CD4-positive, alpha-beta T cell treated with Interleukin-6 at 100 ng/mL for 8 hours (primary cell): ENCODE measurements at regions not wholly inside any gene's neighbourhood (a gene's known extent, or its start where the extent isn't known, plus 50 kb on each side); places are given as distances from the start of the nearest gene placed in this dataset.

Experiments
- DNase-seq: peaks from one replicate; pipeline ENCODE4 v3.0.0-alpha.2; 2020; ENCODE audit warnings: mixed read lengths, low spot score

DNA sequence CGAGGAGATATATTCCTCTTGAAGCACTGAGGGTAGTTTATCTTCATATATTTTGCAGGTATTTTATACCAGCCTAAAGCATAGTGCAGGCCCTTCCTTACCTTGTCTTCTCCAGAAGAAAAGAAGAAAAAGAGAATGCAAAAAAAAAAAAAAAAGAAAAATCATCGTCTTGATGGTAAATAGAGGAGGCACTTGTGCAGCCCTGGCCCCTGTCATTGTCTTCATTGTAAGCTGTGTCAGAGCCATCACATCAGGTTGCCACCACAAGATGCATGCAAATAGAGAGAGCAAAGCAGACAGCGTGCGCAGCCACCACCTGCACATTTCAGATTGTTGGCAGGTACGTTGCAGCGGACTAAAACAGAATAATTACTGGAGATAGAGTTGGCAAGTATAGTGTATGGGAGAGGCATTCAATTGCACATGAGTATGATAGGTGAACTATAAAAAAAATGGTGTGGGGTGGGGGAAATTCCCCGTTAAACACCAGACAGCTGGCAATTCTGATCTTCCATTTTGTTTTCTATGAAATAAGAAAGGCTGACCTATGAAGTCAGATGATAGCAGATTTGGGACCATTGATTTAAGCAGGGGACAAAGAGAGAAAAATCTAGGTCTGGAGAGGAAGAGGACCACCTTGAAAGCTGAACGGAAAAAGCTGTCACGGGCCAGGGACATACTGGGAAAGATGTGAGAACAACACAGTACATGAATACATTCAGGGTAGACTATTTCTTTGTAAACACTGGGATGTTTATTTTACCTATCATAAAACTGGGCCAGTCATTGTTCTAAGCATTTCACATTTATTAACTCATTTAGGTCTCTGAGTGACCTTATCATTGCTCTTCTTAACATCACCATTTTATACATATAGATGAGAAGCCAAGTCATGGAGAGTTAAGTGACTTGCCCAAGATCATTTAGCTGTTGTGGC is 306.3 kb upstream of the SP8 start:
- DNase-seq = no peak

DNA sequence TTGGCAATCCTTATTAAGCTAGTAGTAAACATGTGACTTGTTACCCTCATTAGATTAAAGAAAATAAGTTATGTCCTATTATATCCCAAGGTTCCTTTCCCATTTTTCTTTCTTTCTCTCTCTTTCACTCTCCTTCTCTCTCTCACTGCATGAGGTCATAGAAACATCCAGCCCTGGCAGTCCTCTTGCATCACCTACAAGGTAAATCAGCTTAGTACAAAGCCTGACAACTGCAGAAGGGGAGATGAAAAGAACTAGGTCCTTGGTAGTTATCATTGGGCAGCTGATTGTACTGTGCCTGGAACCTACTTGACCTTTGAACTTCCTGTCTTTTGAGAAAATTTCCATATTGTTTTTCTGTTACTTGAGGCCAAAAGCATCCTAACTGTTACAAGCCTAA is 307.9 kb upstream of the SP8 start:
- no peak for DNase-seq

DNA sequence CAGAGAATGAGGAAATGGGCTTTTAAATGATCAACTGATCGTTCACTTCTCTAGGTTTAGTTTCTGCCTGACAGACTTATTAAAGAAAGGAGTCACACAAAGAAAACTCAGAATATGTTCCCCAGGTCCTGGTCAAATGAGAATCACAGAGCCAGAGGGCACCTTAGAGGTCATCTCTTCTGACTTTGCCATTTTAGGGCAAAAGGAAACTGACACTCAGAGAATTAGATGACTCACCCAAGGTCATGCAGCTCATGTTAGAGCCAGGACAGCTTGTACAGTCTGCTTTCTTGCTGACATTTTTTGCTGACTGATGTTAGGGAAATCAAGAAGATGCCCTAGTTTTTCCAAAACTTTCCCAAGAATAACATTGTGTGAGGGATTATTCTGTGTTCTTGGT is 312.7 kb upstream of the SP8 start:
- no peak for DNase-seq

DNA sequence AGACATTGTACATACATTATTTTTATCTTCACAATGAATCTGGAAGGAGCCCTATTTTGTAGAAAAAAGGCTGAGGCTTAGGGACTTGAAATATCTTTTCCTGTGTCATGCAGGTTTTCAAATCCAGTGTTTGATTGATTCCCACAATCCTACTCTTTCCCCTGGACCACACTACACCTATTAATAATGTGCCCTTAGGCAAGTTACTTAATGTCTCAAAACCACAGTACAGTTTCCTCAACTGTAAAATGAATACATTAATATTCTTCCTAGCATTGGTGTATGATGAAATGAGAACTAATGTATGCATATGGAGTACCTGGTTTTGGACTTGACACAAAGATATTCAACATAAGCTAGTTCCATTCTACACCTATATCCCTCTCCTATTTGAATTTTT is 313.3 kb upstream of the SP8 start:
- no peak for DNase-seq

DNA sequence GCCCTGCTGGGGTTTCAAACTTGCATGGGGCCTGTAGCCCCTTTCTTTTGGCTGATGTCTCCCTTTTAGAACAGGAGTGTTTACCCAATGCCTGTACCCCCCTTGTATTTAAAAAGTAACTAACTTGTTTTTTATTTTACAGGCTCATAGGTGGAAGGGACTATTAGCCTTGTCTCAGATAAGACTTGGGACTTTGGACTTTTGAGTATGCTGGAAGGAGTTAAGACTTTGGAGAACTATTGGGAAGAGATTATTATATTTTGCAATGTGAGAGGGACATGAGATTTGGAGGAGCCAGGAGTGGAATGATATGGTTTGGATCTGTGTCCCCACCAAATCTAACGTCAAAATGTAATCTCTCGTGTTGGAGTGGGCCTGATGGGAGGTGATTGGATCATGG is 314.9 kb upstream of the SP8 start:
- DNase-seq = no peak

DNA sequence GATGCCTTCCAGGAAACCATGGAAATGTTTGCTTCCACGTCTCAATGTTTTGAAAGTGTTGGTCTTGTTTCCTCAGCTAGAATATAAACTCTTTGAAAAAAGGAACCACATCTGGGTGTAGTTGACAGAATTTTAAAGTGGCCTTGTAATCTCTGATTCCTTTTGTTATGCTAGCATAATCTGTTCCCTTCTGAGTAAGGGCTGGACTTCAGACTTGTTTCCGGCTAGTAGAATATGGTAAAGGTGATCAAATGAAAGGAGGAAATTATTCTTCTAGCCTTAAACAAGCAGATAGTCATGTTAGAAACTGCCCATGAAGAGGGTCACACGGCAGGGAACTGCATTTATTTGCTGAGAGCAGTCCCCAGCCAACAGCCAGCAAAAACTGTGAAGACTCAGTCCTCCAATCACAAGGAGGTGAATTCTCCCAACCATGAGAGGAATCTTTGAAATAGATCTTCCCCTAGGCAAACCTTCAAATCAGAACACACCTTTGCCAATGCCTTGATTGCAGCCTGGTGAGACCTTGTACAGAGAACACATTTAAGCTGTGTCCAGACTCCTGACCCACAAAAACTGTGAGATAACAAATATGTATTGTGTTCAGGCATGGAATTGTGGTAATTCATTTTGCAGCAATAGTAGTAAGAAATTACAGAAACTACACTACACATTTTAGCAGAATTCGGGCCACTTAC is 316.9 kb upstream of the SP8 start:
- DNase-seq = no peak

DNA sequence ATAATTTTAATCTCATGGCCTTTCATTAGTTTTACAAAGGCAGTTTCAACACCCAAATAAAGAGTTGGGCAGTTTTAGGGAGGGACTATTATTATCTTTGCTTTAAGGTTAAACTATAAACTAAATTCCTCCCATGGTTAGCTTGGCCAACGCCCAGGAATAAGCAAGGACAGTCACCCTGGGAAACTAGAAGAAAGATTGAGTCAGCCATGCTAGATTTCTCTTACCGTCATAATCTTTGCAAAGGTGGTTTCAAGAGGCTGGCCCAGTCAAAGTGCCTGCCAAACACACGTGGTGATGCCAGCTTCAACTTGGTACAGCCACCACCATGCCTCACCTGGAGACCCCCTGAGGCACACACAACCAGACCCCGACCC is 317.4 kb upstream of the SP8 start:
- DNase-seq = no peak

DNA sequence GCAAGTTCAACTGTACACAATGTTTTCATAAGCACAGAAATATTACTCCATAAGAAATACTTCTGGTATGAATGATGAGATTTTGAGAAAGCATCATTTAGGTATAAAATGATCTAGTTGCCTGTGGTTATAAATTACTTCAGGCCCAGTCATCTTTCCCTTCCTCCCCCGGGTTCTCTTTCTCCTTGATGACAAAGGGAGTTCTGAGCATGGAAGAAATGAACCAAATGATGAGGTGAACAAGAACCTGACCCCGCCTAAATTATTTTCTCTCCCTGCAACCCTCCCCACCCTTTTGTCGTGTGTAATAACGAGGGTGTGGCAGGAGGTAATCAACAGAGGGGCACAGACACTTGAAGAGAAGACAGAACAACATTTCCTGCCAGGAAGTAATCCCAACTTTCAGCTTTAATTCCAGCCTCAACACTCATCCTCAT is 319.6 kb upstream of the SP8 start:
- no peak for DNase-seq

DNA sequence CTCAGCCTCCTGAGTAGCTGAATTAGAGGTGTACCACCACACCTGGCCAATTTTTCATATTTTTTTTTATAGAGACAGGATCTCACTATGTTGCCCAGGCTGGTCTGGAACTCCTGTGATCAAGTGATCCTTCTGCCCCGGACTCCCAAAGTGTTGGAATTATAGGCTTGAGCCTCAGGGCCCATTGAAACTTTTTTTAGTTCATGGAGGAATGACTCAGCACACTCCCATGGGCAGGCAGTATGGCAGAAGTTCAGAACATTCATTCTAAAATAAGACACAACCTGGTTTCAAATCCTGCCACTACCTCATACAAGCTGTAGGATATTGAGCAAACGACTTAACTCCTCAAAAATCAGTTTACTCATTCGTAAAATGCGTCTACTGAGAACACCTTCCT is 320.4 kb upstream of the SP8 start:
- DNase-seq = no peak

DNA sequence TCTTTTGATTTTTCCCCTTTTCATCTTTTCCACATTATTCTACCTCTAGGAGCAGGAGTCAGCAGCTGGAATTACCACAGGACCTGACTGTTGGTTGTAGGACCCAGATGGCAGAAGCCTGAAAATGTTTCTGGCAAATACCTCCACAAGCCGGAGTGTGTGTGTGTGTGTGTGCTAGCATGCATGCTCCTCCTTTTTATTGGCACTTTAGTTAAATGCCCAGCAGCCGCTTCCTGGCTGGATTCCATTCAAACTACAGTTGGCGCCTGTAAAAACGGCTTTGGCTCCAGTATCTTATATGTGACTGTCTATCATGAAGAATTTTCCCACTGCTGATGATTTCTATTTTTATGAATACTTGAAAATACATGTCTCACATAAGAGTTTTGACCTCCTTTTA is 319.7 kb upstream of the SP4 start:
- no peak for DNase-seq

DNA sequence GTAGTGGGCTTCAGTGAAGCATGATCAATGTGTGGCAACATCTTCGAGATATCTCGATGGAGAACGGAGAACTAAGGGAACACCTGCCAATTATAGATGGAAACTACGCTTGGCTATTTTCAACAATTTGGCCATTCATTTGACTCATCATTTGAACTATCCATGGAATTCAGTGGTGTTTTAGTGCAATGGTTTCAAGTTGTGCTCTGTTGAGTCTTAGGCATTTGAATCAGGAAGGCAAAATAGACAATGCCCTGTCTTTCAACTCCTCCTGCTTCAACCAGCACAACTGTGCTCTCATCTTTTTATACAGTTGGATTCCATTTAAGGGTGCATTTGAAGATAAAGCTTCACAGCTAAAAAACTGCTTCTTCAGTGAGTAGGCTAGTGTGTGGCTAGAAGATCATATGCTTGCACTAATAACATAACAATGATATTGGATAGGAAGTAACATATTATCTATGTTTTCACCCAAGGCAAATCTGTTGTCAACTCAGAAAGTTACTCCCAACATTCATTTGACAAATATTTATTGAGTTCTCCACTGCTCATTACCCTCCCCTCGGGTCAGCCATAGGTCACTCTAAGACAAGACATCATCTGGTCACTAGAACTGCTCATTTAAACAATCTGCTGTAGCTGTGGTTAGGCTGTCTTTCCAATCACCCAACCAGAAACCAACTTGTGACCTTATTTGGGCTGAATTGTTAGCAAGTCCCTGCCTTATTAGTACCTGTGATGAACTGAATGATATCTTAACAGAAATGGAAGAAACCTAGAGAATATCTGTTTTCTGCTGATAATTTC is 314.1 kb upstream of the SP4 start:
- no peak for DNase-seq

DNA sequence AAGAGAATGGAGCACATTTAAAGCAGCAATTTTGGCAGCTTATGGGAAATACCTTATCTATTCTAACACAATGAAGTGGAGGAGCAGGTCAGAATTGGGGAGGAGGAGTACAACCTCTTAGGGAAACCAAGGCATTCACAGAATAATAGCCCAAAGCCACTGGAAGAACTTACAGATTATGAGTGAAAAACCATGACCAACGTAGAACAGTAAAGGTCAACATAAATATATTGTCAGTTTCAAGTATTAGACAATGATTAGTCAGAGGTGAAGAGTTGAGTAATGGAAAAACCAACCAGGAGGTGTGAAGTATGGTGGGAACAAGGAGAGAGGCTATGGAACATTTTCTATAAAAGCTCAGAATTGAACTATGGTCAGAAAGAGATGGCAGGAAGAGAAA is 304.3 kb upstream of the SP4 start:
- no peak for DNase-seq

DNA sequence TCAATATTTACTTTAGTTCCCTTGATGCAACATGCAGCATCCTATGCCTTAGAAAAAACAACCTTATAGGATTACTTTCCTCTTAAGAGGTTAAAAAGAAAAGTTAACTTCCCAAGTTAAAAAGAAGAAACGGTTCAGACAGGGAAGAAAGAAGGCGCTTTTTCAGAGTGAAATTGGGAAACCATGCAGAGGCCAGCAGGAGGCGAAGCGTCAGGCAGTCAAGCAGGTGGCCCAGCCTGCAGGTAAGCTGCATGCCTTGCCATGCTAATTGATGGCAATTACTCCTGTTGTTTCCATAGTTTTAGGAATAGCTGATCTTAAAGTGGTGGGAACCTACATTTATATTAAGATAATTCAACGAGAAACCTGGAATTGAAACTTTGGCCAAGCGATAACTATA is 302.6 kb upstream of the SP4 start:
- DNase-seq = no peak

DNA sequence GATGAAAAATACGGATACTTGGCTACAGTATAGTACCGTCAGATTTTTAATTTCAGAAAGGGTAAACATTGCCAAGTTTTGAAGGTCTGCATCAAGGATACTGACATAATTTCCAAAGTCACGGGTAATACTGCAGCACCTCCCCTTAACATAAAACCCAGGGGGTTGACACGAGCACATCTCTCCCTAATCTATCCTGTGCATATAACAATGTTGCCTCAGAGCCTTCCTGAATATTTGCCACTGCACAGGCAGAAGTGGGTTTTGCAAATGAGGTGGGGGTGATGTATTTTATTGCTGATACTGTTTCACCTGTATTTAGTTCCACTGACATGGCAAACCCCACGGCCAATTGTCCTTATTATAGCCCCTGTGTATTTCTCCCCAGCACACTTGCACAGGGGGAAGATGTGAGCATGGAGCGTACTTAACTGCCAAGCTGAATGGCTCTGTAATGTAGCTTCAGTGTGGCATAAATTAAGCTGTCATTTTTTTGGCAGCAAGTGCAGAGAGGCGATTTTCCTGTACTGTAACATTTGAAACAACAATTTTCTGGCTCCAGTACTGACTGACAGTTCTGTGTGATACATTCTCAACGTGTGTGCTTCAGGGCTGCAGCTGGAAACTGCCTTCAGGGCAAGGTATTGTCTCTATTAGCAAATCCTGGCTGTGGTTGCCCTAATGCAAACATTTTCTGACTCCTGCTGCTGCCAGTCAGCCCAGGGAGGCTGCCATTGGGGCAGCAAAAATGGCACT is 299.6 kb upstream of the SP4 start:
- DNase-seq = no peak

DNA sequence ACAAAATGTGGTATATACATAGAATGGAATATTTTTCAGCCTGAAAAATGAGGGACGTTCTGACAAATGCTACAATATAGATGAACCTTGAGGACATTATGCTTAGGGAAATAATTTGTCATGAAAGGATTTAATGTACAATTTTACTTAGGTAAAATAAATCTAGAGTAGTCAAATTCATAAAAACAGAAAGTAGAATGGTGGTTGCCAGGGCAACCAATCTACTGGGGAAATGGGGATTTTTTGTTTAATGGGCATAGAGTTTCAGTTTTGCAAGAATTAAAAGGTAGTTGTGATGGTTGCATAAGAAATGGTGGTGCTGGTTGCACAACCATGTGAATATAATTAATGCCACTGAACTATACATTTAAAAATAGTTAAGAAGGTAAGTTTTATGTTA is 296.0 kb upstream of the SP4 start:
- DNase-seq = no peak

DNA sequence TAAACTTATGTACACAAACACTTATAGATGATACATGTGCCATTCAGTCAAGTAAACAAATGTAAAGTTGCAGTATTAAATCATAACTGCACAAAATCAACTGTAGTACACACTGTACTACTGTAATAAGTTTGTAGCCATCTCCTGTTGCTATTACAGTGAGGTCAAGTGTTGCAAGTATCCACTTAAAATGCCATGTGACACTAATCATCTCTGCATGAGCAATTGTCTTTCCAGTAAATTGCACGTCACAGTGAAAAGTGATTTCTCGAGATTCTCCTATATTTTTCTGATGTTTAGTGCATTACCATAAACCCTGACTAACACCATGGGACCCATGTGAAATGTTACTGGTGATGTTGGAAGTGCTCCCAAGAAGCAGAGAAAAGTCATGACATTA is 293.3 kb upstream of the SP4 start:
- no peak for DNase-seq

DNA sequence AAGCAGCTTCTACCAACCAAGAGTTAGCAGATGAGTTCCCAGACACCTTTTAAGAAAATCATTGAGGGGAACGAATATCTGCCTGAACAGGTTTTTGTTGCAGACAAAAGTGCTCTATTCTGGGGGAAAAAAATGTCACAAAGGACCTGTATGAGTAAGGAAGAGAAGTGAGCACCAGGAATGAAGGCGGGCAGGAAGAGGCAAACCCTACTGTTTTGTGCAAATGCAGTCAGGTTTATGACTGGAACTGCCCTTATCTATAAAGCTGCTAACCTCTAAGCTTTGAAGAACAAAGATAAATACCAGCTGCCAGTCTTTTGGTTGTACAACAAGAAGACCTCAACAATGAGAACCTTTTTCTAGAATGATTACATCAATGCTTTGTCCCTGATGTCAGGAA is 292.4 kb upstream of the SP4 start:
- DNase-seq = no peak

DNA sequence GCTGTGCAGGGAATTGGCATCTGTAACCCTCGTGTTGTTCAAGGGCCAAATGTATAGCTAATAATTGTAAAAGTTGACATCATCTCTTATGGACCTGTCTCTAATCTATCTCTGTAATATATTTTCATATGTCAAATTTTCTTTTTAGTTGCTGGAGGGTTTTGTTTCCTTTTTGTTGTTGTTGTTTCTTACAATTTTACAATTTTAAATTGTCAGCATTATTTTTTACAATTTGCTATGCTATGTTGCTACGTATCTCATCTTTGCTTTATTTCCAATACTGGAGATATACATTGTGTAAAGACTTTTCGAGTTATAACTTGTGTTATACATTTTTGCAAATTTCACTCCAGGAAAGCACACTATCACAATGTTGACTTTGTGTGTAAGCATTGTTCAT is 290.2 kb upstream of the SP4 start:
- no peak for DNase-seq

DNA sequence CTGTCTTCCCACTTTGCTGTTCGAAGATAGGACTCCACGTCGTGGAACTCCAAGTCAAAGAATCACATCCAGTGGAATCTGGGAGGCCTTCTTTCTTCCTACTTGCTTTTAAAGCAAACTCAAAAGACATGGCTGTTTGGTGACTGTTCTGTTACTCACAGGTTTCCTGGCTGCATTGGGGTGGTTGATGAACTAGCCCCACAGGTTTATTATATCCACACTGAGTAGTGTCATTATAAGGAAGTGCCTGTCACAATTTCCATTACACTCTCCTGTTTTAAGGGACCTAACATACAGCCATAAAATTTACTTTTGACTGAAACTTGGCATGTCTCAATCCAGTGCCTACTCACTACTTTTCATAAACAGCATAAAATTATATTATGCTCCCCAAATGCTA is 287.3 kb upstream of the SP4 start:
- no peak for DNase-seq

DNA sequence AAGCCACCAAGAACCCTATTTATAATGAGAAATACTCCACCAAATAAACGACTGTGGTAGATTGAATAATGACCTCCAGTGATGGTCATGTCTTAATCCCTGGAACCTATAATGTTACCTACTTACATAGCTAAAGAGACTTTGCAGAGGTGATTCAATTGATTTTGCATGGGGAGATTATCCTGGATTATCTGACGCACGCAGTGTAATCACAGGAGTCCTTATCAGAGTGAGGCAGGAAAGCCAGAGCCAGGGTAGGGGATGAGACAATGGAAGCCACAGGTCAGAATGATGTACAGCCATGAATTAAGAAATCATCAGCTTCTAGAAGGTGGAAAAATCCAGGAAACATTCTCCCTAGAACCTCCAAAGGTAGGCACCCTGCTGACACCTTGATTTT is 286.4 kb upstream of the SP4 start:
- no peak for DNase-seq

DNA sequence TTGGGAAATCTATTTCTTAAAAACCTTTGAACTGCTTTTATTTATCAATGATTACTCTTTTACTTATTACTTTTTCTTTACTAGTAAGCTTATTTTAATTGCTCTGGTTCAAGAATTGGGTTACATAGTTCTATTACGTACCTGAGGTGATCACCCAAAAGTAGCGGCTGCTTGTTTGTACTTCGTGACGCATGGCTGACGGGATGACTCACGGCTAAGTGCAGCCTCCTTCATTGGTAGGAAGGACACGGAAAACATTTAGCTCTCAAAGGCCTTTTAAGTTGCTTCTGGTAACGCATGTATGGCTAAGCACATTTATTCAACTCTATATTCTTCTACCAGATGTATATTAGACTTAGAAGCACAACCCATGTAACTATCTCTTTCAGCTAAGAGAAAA is 285.8 kb upstream of the SP4 start:
- DNase-seq = no peak
